ENCODE measurements at regions not wholly inside any gene's neighbourhood (a gene's known extent, or its start where the extent isn't known, plus 50 kb on each side); places are given as distances from the start of the nearest gene placed in this dataset.

- RAD21 ChIA-PET (ENCODE audit: low non-redundant PET in 1 of 2, low total read pairs in 2 of 2, uncharacterized antibody in 2 of 2, unreplicated experiment in 2 of 2) = no interaction called here
- no peak for TF ChIP-seq ZNF274 (IDR thresholded peaks at IDR 0.05; ENCODE audit: low read depth, low read length)
- POLR2A ChIA-PET = no interaction called here
- Histone ChIP-seq H3K4me2 (ENCODE audit: low read length) (no peak overlapping the region), H3K9me2 (ENCODE audit: insufficient read depth) (no peaks in the 10 kb centered on the region), H3K27ac (ENCODE audit: low read depth, low read length) (no peak overlapping the region), H3K79me2 (ENCODE audit: insufficient read depth, low read length) (no peaks in the 10 kb centered on the region), H3K4me3 (replicated peaks in 1 of 2; ENCODE audit: low read depth in 1 of 2, low read length in 2 of 2) (no peak overlapping the region), H2AFZ (ENCODE audit: low read depth, low read length, poor library complexity, severe bottlenecking) (no peak overlapping the region), H3K9me3 (ENCODE audit: control insufficient read depth in 1 of 2, insufficient read depth in 1 of 2, low read depth in 1 of 2, low read length in 2 of 2) (no peaks in the 10 kb centered on the region), H4K20me1 (ENCODE audit: insufficient read depth) (no peaks in the 10 kb centered on the region), H3K9ac (ENCODE audit: low read length) (no peak overlapping the region), H3K27me3 (ENCODE audit: insufficient read depth, low read length) (peaks cover 19% of the 10 kb centered on the region), H3K4me1 (ENCODE audit: control insufficient read depth in 1 of 2, insufficient read depth in 2 of 2, low read length in 2 of 2) (no peaks in the 10 kb centered on the region), H3K36me3 (ENCODE audit: control insufficient read depth in 1 of 2, insufficient read depth in 2 of 2, low read length in 2 of 2) (no peaks in the 10 kb centered on the region)
- CTCF ChIA-PET = no interaction called here
- intact Hi-C loops (cut with micrococcal nuclease) = no loop called here
- DNase-seq (ENCODE audit: low read depth, low spot score) = no peak
- no TSS peak for BruUV-seq (replicated peaks)
- no peak for ATAC-seq
Observed at GRCh38 chr22:48984639-48985038, 843.0 kb downstream of the BRD1 start.

GRCh38 chr22:48982321-48982905, 845.3 kb downstream of the BRD1 start:
- RAD21 ChIA-PET (ENCODE audit: low non-redundant PET in 1 of 2, low total read pairs in 2 of 2, uncharacterized antibody in 2 of 2, unreplicated experiment in 2 of 2) = no interaction called here
- Histone ChIP-seq H3K9me2 (ENCODE audit: insufficient read depth) (no peaks in the 10 kb centered on the region), H3K4me2 (ENCODE audit: low read length) (no peak overlapping the region), H3K27me3 (ENCODE audit: insufficient read depth, low read length) (peaks cover 30% of the 10 kb centered on the region), H3K27ac (ENCODE audit: low read depth, low read length) (no peak overlapping the region), H3K9ac (ENCODE audit: low read length) (no peak overlapping the region), H3K4me1 (ENCODE audit: control insufficient read depth in 1 of 2, insufficient read depth in 2 of 2, low read length in 2 of 2) (no peaks in the 10 kb centered on the region), H2AFZ (ENCODE audit: low read depth, low read length, poor library complexity, severe bottlenecking) (no peak overlapping the region), H3K9me3 (ENCODE audit: control insufficient read depth in 1 of 2, insufficient read depth in 1 of 2, low read depth in 1 of 2, low read length in 2 of 2) (no peaks in the 10 kb centered on the region), H3K4me3 (replicated peaks in 1 of 2; ENCODE audit: low read depth in 1 of 2, low read length in 2 of 2) (no peak overlapping the region), H3K36me3 (ENCODE audit: control insufficient read depth in 1 of 2, insufficient read depth in 2 of 2, low read length in 2 of 2) (no peaks in the 10 kb centered on the region), H3K79me2 (ENCODE audit: insufficient read depth, low read length) (no peaks in the 10 kb centered on the region), H4K20me1 (ENCODE audit: insufficient read depth) (no peaks in the 10 kb centered on the region)
- DNase-seq (ENCODE audit: low read depth, low spot score) (no peak), ATAC-seq (no peak)
- intact Hi-C loops (cut with micrococcal nuclease) = no loop called here
- CTCF ChIA-PET = no interaction called here
- no TSS peak for BruUV-seq (replicated peaks)
- POLR2A ChIA-PET = no interaction called here
- no peak for TF ChIP-seq POLR2A (IDR thresholded peaks at IDR 0.05; ENCODE audit: borderline replicate concordance, extremely low read depth, insufficient read depth, insufficient read length)
- no peak for TF ChIP-seq MAX (IDR thresholded peaks at IDR 0.05)
- no peak for TF ChIP-seq RAD21 (IDR thresholded peaks at IDR 0.05; ENCODE audit: low read depth)
- TF ChIP-seq CEBPB (IDR thresholded peaks at IDR 0.05; ENCODE audit: low read depth) = no peak
- TF ChIP-seq SIN3A (IDR thresholded peaks at IDR 0.05; ENCODE audit: low read depth) = no peak
- TF ChIP-seq FOSL1 (IDR thresholded peaks at IDR 0.05; ENCODE audit: low read depth) = no peak
- TF ChIP-seq EGR1 (IDR thresholded peaks at IDR 0.05; ENCODE audit: low read depth) = no peak
- no peak for TF ChIP-seq CBX3 (IDR thresholded peaks at IDR 0.05; ENCODE audit: low read depth)
- no peak for TF ChIP-seq EZH2phosphoT487 (IDR thresholded peaks at IDR 0.05; ENCODE audit: borderline replicate concordance)
- TF ChIP-seq ELF1 (IDR thresholded peaks at IDR 0.05; ENCODE audit: borderline replicate concordance, low read depth) = no peak
- no peak for TF ChIP-seq CTCF (IDR thresholded peaks at IDR 0.05 in 2 of 3, conservative IDR thresholded peaks at IDR 0.05 in 1 of 3; ENCODE audit: borderline replicate concordance in 1 of 3, insufficient read depth in 1 of 3, low read depth in 2 of 3, low read length in 2 of 3)
- TF ChIP-seq SRF (IDR thresholded peaks at IDR 0.05; ENCODE audit: low read depth) = no peak
- no peak for TF ChIP-seq REST (IDR thresholded peaks at IDR 0.05; ENCODE audit: low read depth)
- TF ChIP-seq YY1 (IDR thresholded peaks at IDR 0.05; ENCODE audit: extremely low read depth, insufficient replicate concordance, low read depth, low read length) = no peak
- no peak for TF ChIP-seq POLR2AphosphoS5 (IDR thresholded peaks at IDR 0.05; ENCODE audit: low read depth, low read length)
